Neural cell (in vitro differentiated cells): ENCODE measurements at regions not wholly inside any gene's neighbourhood (a gene's known extent, or its start where the extent isn't known, plus 50 kb on each side); places are given as distances from the start of the nearest gene placed in this dataset.

Experiments used
- H2AFZ ChIP-seq: fragments of 200-600, 300-800 bp; sonication (generic), shearing (Covaris generic); 2 replicates; pipeline ENCODE4 v1.6.0; 2014; ENCODE audit warnings: low read depth, mild to moderate bottlenecking, antibody characterized with exemption, low read length, moderate library complexity
- H3F3A ChIP-seq: fragments of 200-600 bp; shearing (Covaris generic); 2 replicates; pipeline ENCODE4 v1.6.1; 2016; ENCODE audit warnings: mild to moderate bottlenecking, moderate library complexity, mixed read lengths, antibody characterized with exemption, low read length; ENCODE audit not compliant: insufficient read depth, poor library complexity, severe bottlenecking
- H3K27ac ChIP-seq: fragments of 200-600, 300-800 bp; sonication (generic), shearing (Covaris generic); 2 replicates; pipeline ENCODE4 v1.5.1; 2014; ENCODE audit warnings: mild to moderate bottlenecking, low read length, moderate library complexity
- H3K27me3 ChIP-seq: fragments of 300-800, 200-600 bp; sonication (generic), shearing (Covaris generic); 2 replicates; pipeline ENCODE4 v1.6.0; 2014; ENCODE audit warnings: mild to moderate bottlenecking, low read depth, low read length, moderate library complexity; ENCODE audit not compliant: insufficient read depth
- H3K36me3 ChIP-seq: fragments of 300-800, 200-600 bp; sonication (generic), shearing (Covaris generic); 2 replicates; pipeline ENCODE4 v1.5.1; 2014; ENCODE audit warnings: mild to moderate bottlenecking, antibody characterized with exemption, low read length, moderate library complexity; ENCODE audit not compliant: insufficient read depth
- H3K4me2 ChIP-seq: fragments of 300-800, 200-600 bp; sonication (generic), shearing (Covaris generic); 2 replicates; pipeline ENCODE4 v1.6.0; 2014; ENCODE audit warnings: mild to moderate bottlenecking, low read length
- H3K4me3 ChIP-seq: fragments of 300-800, 200-600 bp; sonication (generic), shearing (Covaris generic); 2 replicates; pipeline ENCODE4 v1.5.1; 2014; ENCODE audit warnings: mild to moderate bottlenecking, low read length, moderate library complexity
- H3K79me2 ChIP-seq: fragments of 200-600 bp; shearing (Covaris generic); replicated peaks from 2 replicates; pipeline ENCODE4 v1.6.0; 2014; ENCODE audit warnings: mild to moderate bottlenecking, low read length, moderate library complexity; ENCODE audit not compliant: insufficient read depth
- H3K9ac ChIP-seq: fragments of 300-800, 200-600 bp; sonication (generic), shearing (Covaris generic); 2 replicates; pipeline ENCODE4 v1.6.1; 2016; ENCODE audit warnings: mild to moderate bottlenecking, low read length, mixed read lengths
- H3K9me2 ChIP-seq: fragments of 200-600 bp; shearing (Covaris generic); 2 replicates; pipeline ENCODE4 v1.6.1; 2016; ENCODE audit warnings: mild to moderate bottlenecking, low read length, mixed read lengths; ENCODE audit not compliant: insufficient read depth
- H3K9me3 ChIP-seq: fragments of 200-600, 300-800 bp; sonication (generic), shearing (Covaris generic); 2 replicates; pipeline ENCODE4 v1.6.1; 2016; ENCODE audit warnings: mild to moderate bottlenecking, mixed run types, low read length, moderate library complexity, mixed read lengths
- H4K20me1 ChIP-seq: fragments of 200-600 bp; shearing (Covaris generic); 2 replicates; pipeline ENCODE4 v1.6.1; 2016; ENCODE audit warnings: mild to moderate bottlenecking, mixed run types; ENCODE audit not compliant: insufficient read depth
- EP300 ChIP-seq: fragments of 450-650 bp; conservative IDR thresholded peaks from 2 replicates; pipeline ENCODE4 v1.6.1; 2014; ENCODE audit warnings: antibody characterized with exemption, mild to moderate bottlenecking, moderate library complexity; ENCODE audit not compliant: poor library complexity, severe bottlenecking
- EZH2 ChIP-seq: fragments of 200-600, 300-800 bp; shearing (Covaris generic), sonication (generic); IDR thresholded peaks from 2 replicates; pipeline ENCODE4 v1.6.1; 2014; ENCODE audit warnings: antibody characterized with exemption, low read length, borderline replicate concordance, mild to moderate bottlenecking; ENCODE audit not compliant: insufficient read depth, poor library complexity, severe bottlenecking
- MXI1 ChIP-seq: fragments of 450-650 bp; conservative IDR thresholded peaks from 2 replicates; pipeline ENCODE4 v1.6.1; 2014; ENCODE audit warnings: antibody characterized with exemption, mild to moderate bottlenecking; ENCODE audit not compliant: poor library complexity, severe bottlenecking
- POLR2AphosphoS5 ChIP-seq: IDR thresholded peaks from 2 replicates; pipeline ENCODE4 v1.6.1; 2012
- RAD21 ChIP-seq: fragments of 450-650 bp; conservative IDR thresholded peaks from 2 replicates; pipeline ENCODE4 v1.6.1; 2014; ENCODE audit warnings: antibody characterized with exemption, mild to moderate bottlenecking, moderate library complexity
- SMC3 ChIP-seq: fragments of 450-650 bp; conservative IDR thresholded peaks from 2 replicates; pipeline ENCODE4 v1.6.1; 2014; ENCODE audit warnings: antibody characterized with exemption, mild to moderate bottlenecking, moderate library complexity; ENCODE audit not compliant: poor library complexity
- TAF1 ChIP-seq: IDR thresholded peaks from 2 replicates; pipeline ENCODE4 v1.6.1; 2012; ENCODE audit warnings: low read depth
- TF ChIP-seq, protein P1 (sequence below): IDR thresholded peaks from 2 replicates; pipeline ENCODE4 v1.6.1; 2012; ENCODE audit warnings: borderline replicate concordance
- TF ChIP-seq, protein P2 (sequence below): fragments of 450-650 bp; IDR thresholded peaks from 2 replicates; pipeline ENCODE4 v1.5.1; 2014; ENCODE audit warnings: antibody characterized with exemption, mild to moderate bottlenecking, moderate library complexity; ENCODE audit not compliant: poor library complexity, severe bottlenecking

DNA sequence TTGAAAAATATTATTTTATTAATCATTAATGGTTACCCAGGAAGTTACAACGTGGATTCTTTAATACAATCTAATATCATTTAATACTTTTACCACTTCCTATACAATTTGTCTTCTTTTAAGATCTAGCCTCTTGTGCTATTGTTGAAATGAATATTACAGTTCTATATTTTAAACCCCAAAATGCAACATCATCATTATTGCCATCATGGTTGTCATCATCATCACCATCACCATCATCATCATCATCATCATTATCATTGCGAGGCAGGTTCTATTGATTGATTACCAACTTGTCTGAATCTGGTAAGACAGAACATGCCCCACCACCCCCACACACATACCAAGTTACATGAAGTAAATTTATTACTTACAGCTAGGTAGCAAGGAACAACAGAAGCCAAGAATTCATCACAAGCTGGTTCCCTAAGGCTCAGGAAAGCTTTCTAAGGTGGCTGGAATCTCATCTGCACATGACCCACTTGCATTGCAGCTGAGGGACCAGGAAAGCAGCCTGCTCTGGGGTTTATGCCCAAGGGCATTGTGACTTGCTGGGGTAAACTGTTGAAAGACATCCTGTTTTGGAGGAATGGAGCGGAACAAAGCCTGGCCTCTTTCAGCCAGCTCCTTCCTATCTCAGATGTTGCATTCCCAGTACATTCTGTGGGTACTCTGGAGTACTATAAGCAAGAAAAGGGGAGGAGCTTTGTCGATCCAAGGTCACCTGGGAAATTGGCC lies 418.1 kb downstream of the PRR16 start:
- Histone ChIP-seq H3K79me2 (no peaks in the 10 kb centered on the region), H2AFZ (no peak overlapping the region), H3F3A (no peaks in the 10 kb centered on the region), H4K20me1 (no peaks in the 10 kb centered on the region), H3K4me2 (no peak overlapping the region), H3K36me3 (no peaks in the 10 kb centered on the region), H3K9ac (no peak overlapping the region), H3K27ac (no peak overlapping the region), H3K4me3 (no peak overlapping the region), H3K9me3 (no peaks in the 10 kb centered on the region), H3K9me2 (no peaks in the 10 kb centered on the region), H3K27me3 (no peaks in the 10 kb centered on the region)
- TF ChIP-seq POLR2AphosphoS5 (no peak), EP300 (no peak), RAD21 (no peak), MXI1 (no peak), SMC3 (no peak)

DNA sequence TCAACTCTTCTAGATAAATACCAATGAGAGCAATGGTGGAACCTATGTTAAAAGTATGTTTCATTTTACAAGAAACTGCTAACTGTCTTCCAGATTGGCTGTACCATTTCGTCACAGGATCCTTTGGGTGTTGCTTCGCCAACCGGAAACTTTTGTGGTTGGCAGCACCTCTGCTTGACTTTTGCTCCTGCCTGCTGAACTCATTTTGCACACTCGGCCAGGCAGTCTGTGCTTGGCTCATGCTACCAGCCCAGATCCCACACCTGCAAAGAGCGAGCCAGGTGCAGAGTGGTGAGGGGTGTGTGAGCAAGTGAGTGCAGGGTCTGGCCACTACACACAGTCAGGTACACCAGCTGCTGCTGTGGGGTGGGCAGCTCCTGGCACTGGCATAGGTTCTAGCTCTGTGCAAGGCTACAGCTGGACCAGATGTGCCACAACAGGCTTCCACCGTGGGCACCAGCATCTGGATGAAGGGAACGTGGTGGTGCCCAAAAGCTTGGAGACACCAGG lies 422.3 kb downstream of the PRR16 start:
- Histone ChIP-seq H3K36me3 (no peaks in the 10 kb centered on the region), H3K9me2 (no peaks in the 10 kb centered on the region), H3K9ac (no peak overlapping the region), H3K27me3 (no peaks in the 10 kb centered on the region), H3F3A (no peaks in the 10 kb centered on the region), H2AFZ (no peak overlapping the region), H4K20me1 (no peaks in the 10 kb centered on the region), H3K9me3 (no peaks in the 10 kb centered on the region), H3K27ac (no peak overlapping the region), H3K79me2 (no peaks in the 10 kb centered on the region), H3K4me2 (no peak overlapping the region), H3K4me3 (no peak overlapping the region)
- TF ChIP-seq MXI1: no peak
- TF ChIP-seq TAF1: no peak
- TF ChIP-seq RAD21: no peak
- no peak for TF ChIP-seq SMC3
- no peak for TF ChIP-seq EP300
- TF ChIP-seq, protein P1, sequence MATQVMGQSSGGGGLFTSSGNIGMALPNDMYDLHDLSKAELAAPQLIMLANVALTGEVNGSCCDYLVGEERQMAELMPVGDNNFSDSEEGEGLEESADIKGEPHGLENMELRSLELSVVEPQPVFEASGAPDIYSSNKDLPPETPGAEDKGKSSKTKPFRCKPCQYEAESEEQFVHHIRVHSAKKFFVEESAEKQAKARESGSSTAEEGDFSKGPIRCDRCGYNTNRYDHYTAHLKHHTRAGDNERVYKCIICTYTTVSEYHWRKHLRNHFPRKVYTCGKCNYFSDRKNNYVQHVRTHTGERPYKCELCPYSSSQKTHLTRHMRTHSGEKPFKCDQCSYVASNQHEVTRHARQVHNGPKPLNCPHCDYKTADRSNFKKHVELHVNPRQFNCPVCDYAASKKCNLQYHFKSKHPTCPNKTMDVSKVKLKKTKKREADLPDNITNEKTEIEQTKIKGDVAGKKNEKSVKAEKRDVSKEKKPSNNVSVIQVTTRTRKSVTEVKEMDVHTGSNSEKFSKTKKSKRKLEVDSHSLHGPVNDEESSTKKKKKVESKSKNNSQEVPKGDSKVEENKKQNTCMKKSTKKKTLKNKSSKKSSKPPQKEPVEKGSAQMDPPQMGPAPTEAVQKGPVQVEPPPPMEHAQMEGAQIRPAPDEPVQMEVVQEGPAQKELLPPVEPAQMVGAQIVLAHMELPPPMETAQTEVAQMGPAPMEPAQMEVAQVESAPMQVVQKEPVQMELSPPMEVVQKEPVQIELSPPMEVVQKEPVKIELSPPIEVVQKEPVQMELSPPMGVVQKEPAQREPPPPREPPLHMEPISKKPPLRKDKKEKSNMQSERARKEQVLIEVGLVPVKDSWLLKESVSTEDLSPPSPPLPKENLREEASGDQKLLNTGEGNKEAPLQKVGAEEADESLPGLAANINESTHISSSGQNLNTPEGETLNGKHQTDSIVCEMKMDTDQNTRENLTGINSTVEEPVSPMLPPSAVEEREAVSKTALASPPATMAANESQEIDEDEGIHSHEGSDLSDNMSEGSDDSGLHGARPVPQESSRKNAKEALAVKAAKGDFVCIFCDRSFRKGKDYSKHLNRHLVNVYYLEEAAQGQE: no peak
- no peak for TF ChIP-seq POLR2AphosphoS5

DNA sequence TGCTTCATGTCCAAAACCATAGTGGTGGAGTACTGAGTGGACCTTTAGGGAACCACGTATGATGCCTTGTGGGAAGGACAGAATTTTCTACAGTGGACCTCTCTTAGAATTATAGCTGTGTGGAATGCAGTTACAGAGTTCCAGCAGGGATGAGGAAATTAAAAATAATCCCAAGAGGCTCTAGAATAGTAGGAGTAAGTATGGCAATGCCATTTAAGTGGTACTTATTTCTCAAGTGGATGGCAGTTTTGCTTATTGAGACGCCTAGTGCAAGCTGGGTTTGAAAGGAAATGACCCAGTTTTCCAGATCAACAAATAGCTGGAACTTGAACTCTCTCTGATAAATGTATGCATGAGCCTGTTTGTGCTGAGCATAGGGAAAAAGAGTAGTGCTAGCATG lies 431.6 kb downstream of the PRR16 start:
- no peak overlapping the region for H2AFZ ChIP-seq
- no peaks in the 10 kb centered on the region for H4K20me1 ChIP-seq

More for the DNA sequence above, 431.6 kb downstream of the PRR16 start:
- H3K4me3 ChIP-seq: no peak overlapping the region
- no peaks in the 10 kb centered on the region for H3K79me2 ChIP-seq
- no peaks in the 10 kb centered on the region for H3K36me3 ChIP-seq
- no peaks in the 10 kb centered on the region for H3K9me2 ChIP-seq
- no peak overlapping the region for H3K4me2 ChIP-seq
- no peak overlapping the region for H3K27ac ChIP-seq
- no peak overlapping the region for H3K9ac ChIP-seq
- no peaks in the 10 kb centered on the region for H3K27me3 ChIP-seq
- no peaks in the 10 kb centered on the region for H3F3A ChIP-seq
- TF ChIP-seq POLR2AphosphoS5: no peak
- no peak for TF ChIP-seq EZH2
- no peak for TF ChIP-seq MXI1
- no peak for TF ChIP-seq SMC3
- no peak for TF ChIP-seq EP300
- TF ChIP-seq RAD21: no peak
- TF ChIP-seq, protein P1: no peak
- TF ChIP-seq TAF1: no peak
- TF ChIP-seq, protein P2, sequence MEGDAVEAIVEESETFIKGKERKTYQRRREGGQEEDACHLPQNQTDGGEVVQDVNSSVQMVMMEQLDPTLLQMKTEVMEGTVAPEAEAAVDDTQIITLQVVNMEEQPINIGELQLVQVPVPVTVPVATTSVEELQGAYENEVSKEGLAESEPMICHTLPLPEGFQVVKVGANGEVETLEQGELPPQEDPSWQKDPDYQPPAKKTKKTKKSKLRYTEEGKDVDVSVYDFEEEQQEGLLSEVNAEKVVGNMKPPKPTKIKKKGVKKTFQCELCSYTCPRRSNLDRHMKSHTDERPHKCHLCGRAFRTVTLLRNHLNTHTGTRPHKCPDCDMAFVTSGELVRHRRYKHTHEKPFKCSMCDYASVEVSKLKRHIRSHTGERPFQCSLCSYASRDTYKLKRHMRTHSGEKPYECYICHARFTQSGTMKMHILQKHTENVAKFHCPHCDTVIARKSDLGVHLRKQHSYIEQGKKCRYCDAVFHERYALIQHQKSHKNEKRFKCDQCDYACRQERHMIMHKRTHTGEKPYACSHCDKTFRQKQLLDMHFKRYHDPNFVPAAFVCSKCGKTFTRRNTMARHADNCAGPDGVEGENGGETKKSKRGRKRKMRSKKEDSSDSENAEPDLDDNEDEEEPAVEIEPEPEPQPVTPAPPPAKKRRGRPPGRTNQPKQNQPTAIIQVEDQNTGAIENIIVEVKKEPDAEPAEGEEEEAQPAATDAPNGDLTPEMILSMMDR: no peak
- no peaks in the 10 kb centered on the region for H3K9me3 ChIP-seq
